HG03095 (cell line): ENCODE measurements at regions not wholly inside any gene's neighbourhood (a gene's known extent, or its start where the extent isn't known, plus 50 kb on each side); places are given as distances from the start of the nearest gene placed in this dataset.

Experiments used
- ATAC-seq: cut with Tn5 transposase; IDR thresholded peaks from one replicate; pipeline ENCODE4 v1.9.1; 2021; ENCODE audit warnings: moderate library complexity; ENCODE audit not compliant: unreplicated experiment

DNA sequence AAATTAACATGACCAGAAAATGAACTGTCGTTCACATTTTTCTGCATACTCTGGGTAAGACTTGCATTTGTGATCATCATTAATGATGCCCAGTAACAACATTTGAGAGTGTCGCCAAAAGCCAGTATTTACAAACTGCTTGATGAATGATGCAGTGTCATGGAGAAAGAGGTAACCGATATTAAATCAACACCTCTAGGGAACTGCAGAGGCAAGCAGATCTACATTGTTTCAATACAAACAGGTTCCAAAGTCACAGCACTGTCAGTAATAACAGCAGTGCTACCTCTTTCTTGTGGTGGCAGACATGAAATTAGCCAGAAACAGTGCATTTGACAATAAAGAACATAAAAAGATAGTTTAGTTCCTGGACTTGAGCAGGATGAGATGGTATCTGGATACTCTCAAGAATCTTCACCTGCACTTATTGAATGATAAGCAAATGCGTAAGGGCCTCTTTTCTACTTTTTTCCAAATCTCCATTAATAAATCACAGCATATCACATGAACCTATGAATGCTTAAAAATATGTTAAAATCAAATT, 456.6 kb downstream of the ARHGEF28 start:
- ATAC-seq = no peak

DNA sequence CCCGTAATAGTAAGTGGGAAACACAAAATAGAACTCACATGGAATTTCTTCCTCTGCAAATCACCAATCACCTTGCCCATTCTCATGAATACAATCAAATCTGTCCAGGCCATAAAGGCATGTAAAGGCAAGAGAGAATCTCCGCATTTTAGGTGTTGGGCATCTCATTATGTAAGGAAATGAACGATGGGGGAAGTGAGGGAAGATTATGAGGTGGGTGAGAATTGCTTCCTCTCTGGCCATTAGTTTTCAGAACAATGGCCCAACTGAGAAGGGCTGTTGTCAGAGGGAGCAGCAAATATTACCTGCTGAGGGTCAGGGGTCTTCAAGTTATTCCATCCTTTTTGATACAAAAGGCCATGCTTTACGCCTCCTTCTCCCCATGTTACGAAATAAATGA, 455.1 kb downstream of the ARHGEF28 start:
- no peak for ATAC-seq

GRCh38 chr5:74079971-74080556, 454.1 kb downstream of the ARHGEF28 start:
- ATAC-seq = no peak

DNA sequence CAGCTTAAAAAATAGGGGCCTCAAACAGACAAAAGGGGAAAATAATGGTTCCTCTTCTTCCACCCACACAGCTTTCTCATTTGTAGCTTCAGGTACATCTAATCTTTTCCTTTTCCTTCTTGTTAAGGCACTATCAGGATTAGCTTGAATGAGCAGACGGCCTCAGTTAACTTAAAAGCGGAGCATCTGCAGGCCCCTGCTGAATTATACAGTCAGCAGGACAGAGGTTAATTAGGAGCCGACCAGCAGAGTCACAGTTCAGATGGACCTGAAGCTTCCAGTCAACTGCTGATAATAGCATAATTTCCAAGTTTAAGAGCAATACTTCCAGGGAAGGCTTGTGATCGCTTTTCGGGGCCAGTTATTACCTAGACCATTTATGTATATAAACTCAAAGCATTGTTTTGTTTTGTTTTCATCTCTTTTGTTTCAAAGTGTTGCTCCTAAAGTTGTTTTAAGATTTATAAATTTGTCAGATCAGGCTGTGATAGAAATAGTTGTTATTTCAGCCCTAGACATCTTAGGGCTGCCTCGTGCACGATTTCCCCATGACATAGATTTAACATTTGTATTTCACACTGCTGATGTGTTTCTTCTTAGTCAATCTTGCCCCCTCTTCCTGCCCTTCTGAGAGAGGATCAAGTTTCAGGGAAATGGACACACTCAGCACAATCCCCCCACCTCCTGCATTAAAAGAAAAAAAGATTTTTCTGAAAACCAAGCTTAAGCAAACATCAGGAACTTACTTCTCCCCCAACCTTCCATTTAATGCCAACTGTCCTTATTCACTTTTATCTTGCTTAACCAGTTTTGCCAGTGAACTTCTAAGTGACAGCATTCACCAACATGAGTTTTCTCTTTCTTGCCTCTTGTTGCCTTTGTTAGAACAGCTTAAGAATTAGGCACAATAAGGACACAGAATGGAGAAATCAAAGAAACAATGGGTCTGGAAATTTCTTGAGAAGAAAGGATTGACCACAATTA, 449.8 kb downstream of the ARHGEF28 start:
- ATAC-seq = no peak

DNA sequence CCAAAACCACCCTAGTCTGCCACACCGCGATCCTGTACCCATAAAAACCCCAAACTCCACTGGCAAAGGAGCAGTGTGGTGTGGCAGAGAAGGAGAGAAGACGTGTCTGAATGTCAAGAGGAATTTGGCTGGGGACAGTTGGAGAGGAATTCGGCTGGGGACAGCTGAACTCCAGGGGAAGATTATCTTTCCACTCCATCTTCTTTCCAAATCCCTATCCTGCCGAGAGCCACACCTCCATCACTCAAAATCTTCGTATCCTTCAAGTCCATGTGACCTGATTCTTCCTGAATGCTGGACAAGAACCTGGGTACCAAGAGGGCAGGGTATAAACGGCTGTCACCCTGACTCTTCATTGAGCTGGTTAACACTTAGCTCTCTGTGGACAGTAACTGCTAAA, 448.1 kb downstream of the ARHGEF28 start:
- no peak for ATAC-seq

DNA sequence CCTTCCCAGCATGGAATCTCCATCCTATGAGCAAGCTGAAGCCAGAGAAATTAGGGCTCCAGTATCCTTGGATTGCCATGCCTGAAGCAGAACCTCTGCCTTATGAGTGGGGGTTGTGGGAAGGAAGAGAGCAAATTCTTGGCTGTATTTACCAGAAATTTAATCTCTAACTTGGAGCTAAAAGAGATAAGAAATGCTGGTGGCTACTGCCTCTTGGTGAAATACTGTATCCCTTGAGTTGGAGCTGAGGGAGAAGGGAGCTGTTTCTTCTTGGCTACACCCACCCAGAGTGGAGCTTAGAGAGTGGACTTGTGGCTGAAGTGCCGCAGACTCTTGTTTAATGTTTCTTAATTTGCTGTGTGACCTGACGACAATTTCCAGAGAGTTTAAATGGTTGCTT, 447.3 kb downstream of the ARHGEF28 start:
- no peak for ATAC-seq

- ATAC-seq = no peak
Observed at GRCh38 chr5:74072646-74073045, 446.6 kb downstream of the ARHGEF28 start.

GRCh38 chr5:74070766-74071165, 444.8 kb downstream of the ARHGEF28 start:
- no peak for ATAC-seq

- ATAC-seq = no peak
Observed at GRCh38 chr5:74069741-74070140, 443.7 kb downstream of the ARHGEF28 start.

- ATAC-seq = no peak
Observed at GRCh38 chr5:74067748-74068541, 441.9 kb downstream of the ARHGEF28 start.

GRCh38 chr5:74064911-74065310, 438.9 kb downstream of the ARHGEF28 start:
- no peak for ATAC-seq

GRCh38 chr5:74064225-74064624, 438.2 kb downstream of the ARHGEF28 start:
- no peak for ATAC-seq

DNA sequence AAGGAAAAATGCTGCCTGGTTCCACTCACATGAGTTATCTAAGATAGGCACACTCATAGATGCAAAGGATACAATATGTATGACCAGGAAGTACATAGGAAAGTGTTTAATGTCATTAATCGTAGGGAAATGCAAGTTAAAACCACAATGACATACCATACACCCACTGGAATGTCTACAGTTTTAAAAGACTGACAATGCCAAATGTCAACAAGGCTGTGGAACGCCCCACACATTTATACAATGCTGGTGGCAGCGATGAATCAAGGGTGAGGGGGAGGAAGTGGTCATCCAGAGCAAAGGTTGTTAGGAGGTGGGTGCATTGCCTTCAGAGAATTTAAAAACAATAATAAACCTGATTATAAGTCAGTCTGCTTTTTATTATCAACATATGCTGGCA, 437.8 kb downstream of the ARHGEF28 start:
- no peak for ATAC-seq

DNA sequence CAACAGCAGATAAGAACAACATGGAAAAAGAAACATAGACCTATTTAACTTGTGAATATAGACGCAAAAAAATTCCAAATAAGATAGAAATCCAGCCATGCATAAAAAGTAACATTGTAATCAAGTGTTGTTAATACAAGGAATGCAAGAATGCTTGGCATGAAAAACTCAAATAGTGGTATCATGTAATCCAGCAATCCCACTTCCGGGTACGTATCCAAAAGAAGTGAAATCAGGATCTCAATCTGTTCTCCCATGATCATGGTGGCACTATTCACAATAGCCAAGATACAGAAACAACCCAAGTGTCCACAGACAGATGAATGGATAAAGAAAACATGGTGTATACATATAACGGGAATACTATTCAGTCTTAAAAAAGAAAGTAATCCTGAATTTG, 437.4 kb downstream of the ARHGEF28 start:
- ATAC-seq = no peak

DNA sequence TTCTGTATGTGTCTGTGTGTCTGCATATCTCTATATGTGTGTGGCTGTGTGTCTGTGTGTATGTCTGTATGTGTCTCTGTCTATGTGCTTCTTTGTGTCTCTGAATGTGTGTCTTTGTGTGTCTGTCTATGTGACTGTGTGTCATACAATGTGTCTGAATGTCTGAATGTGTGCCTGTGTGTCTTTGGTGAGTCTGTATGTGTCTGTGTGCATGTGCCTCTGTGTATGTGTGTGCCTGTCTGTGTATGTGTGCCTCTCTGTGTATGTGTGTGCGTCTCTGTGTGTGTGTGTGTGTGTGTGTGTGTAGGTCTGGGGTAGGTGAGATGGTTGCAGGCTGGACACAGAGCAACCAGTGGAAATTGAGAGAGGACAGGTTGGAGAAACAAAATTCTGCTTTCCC, 435.3 kb downstream of the ARHGEF28 start:
- no peak for ATAC-seq

GRCh38 chr5:74059706-74060105, 433.7 kb downstream of the ARHGEF28 start:
- ATAC-seq = no peak

GRCh38 chr5:74056789-74057164, 430.8 kb downstream of the ARHGEF28 start:
- no peak for ATAC-seq

GRCh38 chr5:74056107-74056788, 430.3 kb downstream of the ARHGEF28 start:
- ATAC-seq = no peak

DNA sequence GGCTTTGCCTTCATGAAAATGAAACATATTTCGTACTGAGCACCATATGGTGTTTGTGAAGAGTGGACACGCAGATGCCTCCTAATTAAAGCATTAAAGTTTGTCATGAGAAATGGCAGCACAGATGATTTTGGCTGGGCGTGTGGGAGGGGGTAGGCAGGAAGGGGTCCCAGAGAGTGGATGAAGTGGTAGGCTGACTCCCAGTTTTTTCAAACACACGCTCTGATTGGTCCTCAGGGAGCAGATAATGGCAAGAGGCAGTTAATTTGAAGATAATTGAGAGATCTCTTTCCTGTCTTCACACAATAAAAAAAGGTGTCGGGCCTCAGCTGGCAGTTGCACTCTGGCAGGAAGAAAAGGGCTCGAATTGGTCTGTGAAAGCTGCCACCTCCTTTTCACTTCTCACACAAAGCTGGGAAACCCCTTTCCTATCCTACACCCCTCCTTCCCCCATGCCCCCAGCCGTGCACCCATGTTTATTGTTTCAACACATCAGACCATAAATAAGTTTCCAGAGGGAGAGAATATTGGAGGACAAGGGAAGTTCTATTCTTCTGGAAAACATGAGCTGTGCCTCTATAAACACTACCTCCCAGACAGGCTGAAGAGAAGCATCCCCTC, 429.6 kb downstream of the ARHGEF28 start:
- ATAC-seq = no peak
